ENCODE measurements at regions not wholly inside any gene's neighbourhood (a gene's known extent, or its start where the extent isn't known, plus 50 kb on each side); places are given as distances from the start of the nearest gene placed in this dataset.

GRCh38 chr12:124147575-124147974, 147.3 kb upstream of the RFLNA start:
- TF ChIP-seq CTCF (optimal IDR thresholded peaks at IDR 0.05 in 1 of 3, IDR thresholded peaks at IDR 0.05 in 1 of 3, conservative IDR thresholded peaks at IDR 0.05 in 1 of 3; ENCODE audit: extremely low read depth in 1 of 3, insufficient read depth in 2 of 3, low read length in 3 of 3) (no peak), EZH2 (IDR thresholded peaks at IDR 0.05; ENCODE audit: low read length) (no peak)

Data from keratinocyte (primary cell).